Loucy (cell line): ENCODE measurements at regions not wholly inside any gene's neighbourhood (a gene's known extent, or its start where the extent isn't known, plus 50 kb on each side); places are given as distances from the start of the nearest gene placed in this dataset.

Source experiments
- CTCF ChIP-seq: fragments of 200-600 bp; sonication (generic); conservative IDR thresholded peaks from 2 replicates; pipeline ENCODE4 v1.5.1; 2014; ENCODE audit warnings: mild to moderate bottlenecking, antibody characterized with exemption, low read length
- EZH2phosphoT487 ChIP-seq: fragments of 200-600 bp; IDR thresholded peaks from 2 replicates; pipeline ENCODE4 v1.6.1; 2018; ENCODE audit warnings: antibody characterized with exemption, mild to moderate bottlenecking, moderate library complexity, borderline replicate concordance

- TF ChIP-seq CTCF (no peak), EZH2phosphoT487 (no peak)
Observed at GRCh38 chr4:164373021-164373420, 380.9 kb upstream of the SMIM31 start.
